IMR-90 (cell line): ENCODE measurements at regions not wholly inside any gene's neighbourhood (a gene's known extent, or its start where the extent isn't known, plus 50 kb on each side); places are given as distances from the start of the nearest gene placed in this dataset.

Experiments
- ATAC-seq: fragments of 200-7000 bp; cut with Tn5 transposase; 2 replicates; pipeline ENCODE4 v1.9.1; 2020; ENCODE audit warnings: low read depth, mild to moderate bottlenecking, moderate library complexity
- BruUV-seq: library from RNA; stranded (reverse); fragments of 400-500 nt; replicated peaks from 2 replicates; lab custom pipeline; 2021; lab: Mats Ljungman, UMichigan
- CTCF ChIA-PET: fragments of 300-600 bp; formaldehyde crosslinking; extraction: SDS; loops from one replicate; lab custom pipeline; 2021; ENCODE audit warnings: antibody characterized with exemption; lab: Yijun Ruan, JAX
- POLR2A ChIA-PET: fragments of 300-600 bp; sonication (Branson Sonifier 250); formaldehyde crosslinking; loops from one replicate; lab custom pipeline; 2022; ENCODE audit warnings: antibody characterized with exemption; ENCODE audit not compliant: unreplicated experiment; lab: Charles Lee
- DNase-seq: peaks from one replicate; pipeline ENCODE4 v3.0.0; 2013
- H2AFZ ChIP-seq: replicated peaks from 2 replicates; pipeline ENCODE3; 2013; ENCODE audit warnings: low read length, mild to moderate bottlenecking; ENCODE audit not compliant: poor library complexity
- H2AK5ac ChIP-seq: 2 replicates; pipeline ENCODE4 v1.6.1; 2013; ENCODE audit warnings: low read depth, low read length, inconsistent platforms
- H2AK9ac ChIP-seq: replicated peaks from 2 replicates; pipeline ENCODE3; 2013; ENCODE audit warnings: mild to moderate bottlenecking, low read depth, low read length, moderate library complexity; ENCODE audit not compliant: poor library complexity
- H2BK120ac ChIP-seq: 2 replicates; pipeline ENCODE4 v1.6.1; 2013; ENCODE audit warnings: low read depth, low read length, inconsistent platforms
- H2BK15ac ChIP-seq: 3 replicates; pipeline ENCODE4 v1.6.1; 2013; ENCODE audit warnings: low read depth, low read length, inconsistent platforms
- H2BK20ac ChIP-seq: 2 replicates; pipeline ENCODE4 v1.6.1; 2013; ENCODE audit warnings: low read depth, mild to moderate bottlenecking, inconsistent platforms, low read length, moderate library complexity
- H2BK5ac ChIP-seq: 2 replicates; pipeline ENCODE4 v1.6.1; 2013; ENCODE audit warnings: mild to moderate bottlenecking, low read depth, low read length, inconsistent platforms; ENCODE audit not compliant: poor library complexity, severe bottlenecking
- H3K14ac ChIP-seq: replicated peaks from 2 replicates; pipeline ENCODE4 v1.6.1; 2013; ENCODE audit warnings: low read depth, low read length, inconsistent platforms
- H3K18ac ChIP-seq: 2 replicates; pipeline ENCODE4 v1.6.1; 2013; ENCODE audit warnings: low read depth, low read length, control low read depth
- H3K23ac ChIP-seq: 2 replicates; pipeline ENCODE4 v1.6.1; 2013; ENCODE audit warnings: low read depth, low read length, inconsistent platforms
- H3K27ac ChIP-seq: 2 replicates; pipeline ENCODE4 v1.5.1; 2013; ENCODE audit warnings: mild to moderate bottlenecking, control low read depth, low read length; ENCODE audit not compliant: insufficient read depth
- H3K27me3 ChIP-seq: 2 replicates; pipeline ENCODE4 v1.6.1; 2013; ENCODE audit warnings: low read length; ENCODE audit not compliant: control insufficient read depth, insufficient read depth
- H3K36me3 ChIP-seq: 2 replicates; pipeline ENCODE4 v1.6.1; 2013; ENCODE audit warnings: low read length, mixed read lengths; ENCODE audit not compliant: control insufficient read depth, insufficient read depth
- H3K4ac ChIP-seq: 2 replicates; pipeline ENCODE4 v1.6.1; 2013; ENCODE audit warnings: low read depth, low read length, inconsistent platforms
- H3K4me1 ChIP-seq: 2 replicates; pipeline ENCODE4 v1.6.1; 2013; ENCODE audit warnings: low read length, mixed read lengths; ENCODE audit not compliant: control insufficient read depth, insufficient read depth
- H3K4me2 ChIP-seq: 2 replicates; pipeline ENCODE4 v1.6.1; 2013; ENCODE audit warnings: low read depth, mild to moderate bottlenecking, control low read depth, low read length, moderate library complexity
- H3K4me3 ChIP-seq: 2 replicates; pipeline ENCODE4 v1.5.1; 2013; ENCODE audit warnings: low read depth, mild to moderate bottlenecking, control low read depth, low read length, moderate library complexity; ENCODE audit not compliant: insufficient read depth
- H3K56ac ChIP-seq: 2 replicates; pipeline ENCODE4 v1.6.1; 2013; ENCODE audit warnings: low read length, inconsistent platforms; ENCODE audit not compliant: insufficient read depth; ENCODE audit errors: extremely low read depth
- H3K79me1 ChIP-seq, 2 experiments: 2 replicates each; pipeline ENCODE4 v1.6.1; 2013; ENCODE audit warnings: low read length in 2 of 2, inconsistent platforms in 1 of 2, low read depth in 1 of 2
- H3K9ac ChIP-seq: 2 replicates; pipeline ENCODE4 v1.6.1; 2013; ENCODE audit warnings: low read depth, low read length, control low read depth
- H3K9me1 ChIP-seq: 2 replicates; pipeline ENCODE4 v1.6.1; 2013; ENCODE audit warnings: low read length, inconsistent platforms; ENCODE audit not compliant: insufficient read depth
- H3K9me3 ChIP-seq: 2 replicates; pipeline ENCODE4 v1.6.1; 2013; ENCODE audit warnings: low read length; ENCODE audit not compliant: control insufficient read depth, insufficient read depth
- H4K20me1 ChIP-seq: 2 replicates; pipeline ENCODE4 v1.6.1; 2013; ENCODE audit warnings: low read length, inconsistent platforms; ENCODE audit not compliant: insufficient read depth
- H4K5ac ChIP-seq: 2 replicates; pipeline ENCODE4 v1.6.1; 2013; ENCODE audit warnings: mild to moderate bottlenecking, low read depth, low read length, control low read depth
- H4K8ac ChIP-seq, 2 experiments: 2 replicates each; pipeline ENCODE4 v1.6.1; 2013; ENCODE audit warnings: low read depth in 2 of 2, low read length in 2 of 2, control low read depth in 1 of 2, inconsistent platforms in 1 of 2
- H4K91ac ChIP-seq: 2 replicates; pipeline ENCODE4 v1.6.1; 2013; ENCODE audit warnings: low read depth, low read length, inconsistent platforms; ENCODE audit not compliant: insufficient read depth
- CHD1 ChIP-seq: IDR thresholded peaks from 2 replicates; pipeline ENCODE4 v1.6.1; 2012; ENCODE audit warnings: low read depth, low read length, improper control_type of control experiment
- FOS ChIP-seq: fragments of 150-350 bp; IDR thresholded peaks from 2 replicates; pipeline ENCODE4 v1.6.1; 2016; ENCODE audit warnings: low read depth, low read length
- POLR2A ChIP-seq: IDR thresholded peaks from 2 replicates; pipeline ENCODE4 v1.6.1; 2012; ENCODE audit warnings: mild to moderate bottlenecking, low read depth, low read length
- SMC3 ChIP-seq: fragments of 150-350 bp; IDR thresholded peaks from 2 replicates; pipeline ENCODE4 v1.6.1; 2016; ENCODE audit warnings: low read depth, mild to moderate bottlenecking, antibody characterized with exemption, low read length, moderate library complexity
- WGBS, 2 experiments: methylation state at CpG; one replicate each; pipeline versions ENCODE4 v1.1.5 to v1.1.7; 2013; ENCODE audit warnings: missing lambda C conversion rate in 2 of 2; ENCODE audit not compliant: insufficient read length in 1 of 2; ENCODE audit errors: extremely low coverage in 2 of 2; 5-methylcytosine and 5-hydroxymethylcytosine counted together
- dilution Hi-C: fragments of 300-500 bp; cut with HindIII; formaldehyde crosslinking; loops from one replicate; pipeline ENCODE4 v1.14.3; 2018; ENCODE audit warnings: low sequenced_read_pairs; ENCODE audit not compliant: unreplicated experiment
- in situ Hi-C: fragments of 300-500 bp; cut with MboI; formaldehyde crosslinking; loops from 3 replicates; pipeline ENCODE4 v1.14.3; 2019; ENCODE audit warnings: low sequenced_read_pairs, inconsistent platforms, mixed read lengths
- intact Hi-C: fragments of 100-400 bp; cut with micrococcal nuclease; formaldehyde crosslinking; loops from 2 replicates; pipeline ENCODE4 v1.10.0; 2022
- TF ChIP-seq, protein P1 (sequence below): conservative IDR thresholded peaks from 2 replicates; pipeline ENCODE4 v1.5.1; 2012; ENCODE audit warnings: mild to moderate bottlenecking, low read depth, low read length, improper control_type of control experiment

DNA sequence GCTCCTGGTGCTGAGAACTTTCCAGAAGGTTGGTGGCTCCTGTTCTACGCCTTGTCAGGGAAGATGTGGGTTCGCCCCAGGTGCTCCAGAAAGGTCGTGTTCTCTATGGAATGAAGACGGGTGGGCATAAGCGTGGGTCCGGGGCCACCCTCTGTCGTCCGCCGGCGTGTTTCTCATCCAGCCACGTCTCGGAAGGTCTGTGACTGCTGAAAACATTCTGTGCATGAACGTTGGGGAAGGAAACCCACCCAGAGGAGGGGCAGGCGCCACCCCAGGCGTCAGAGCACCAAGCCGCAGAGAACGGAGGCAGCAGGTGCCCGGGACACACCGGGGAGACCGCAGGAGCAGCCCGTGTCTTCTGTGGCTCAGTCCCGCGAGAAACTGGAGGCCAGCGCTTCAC is 118.2 kb downstream of the RTP5 start:
- DNase-seq (no peak), ATAC-seq (no peak)
- in situ Hi-C loops (no loop called here), dilution Hi-C loops (no loop called here), intact Hi-C loops (no loop called here)
- Histone ChIP-seq H2BK20ac (no peak overlapping the region), H2AFZ (no peak overlapping the region), H3K27ac (no peak overlapping the region), H3K4me2 (no peak overlapping the region), H2BK5ac (no peak overlapping the region), H4K5ac (no peak overlapping the region), H2BK120ac (no peak overlapping the region), H3K14ac (no peak overlapping the region), H3K9me3 (peaks cover 14% of the 10 kb centered on the region), H3K27me3 (peaks cover 6% of the 10 kb centered on the region; the same call in 1 of the 2 replicates), H2AK9ac (no peak overlapping the region), H4K91ac (no peak overlapping the region), H3K79me1 (no peaks in the 10 kb centered on the region), H3K4ac (no peak overlapping the region), H3K36me3 (no peaks in the 10 kb centered on the region), H3K9me1 (no peaks in the 10 kb centered on the region), H3K23ac (no peak overlapping the region), H3K56ac (no peak overlapping the region), H3K4me3 (no peak overlapping the region), H3K18ac (no peak overlapping the region), H2AK5ac (no peak overlapping the region), H2BK15ac (no peak overlapping the region), H4K8ac (no peak overlapping the region), H3K4me1 (no peaks in the 10 kb centered on the region), H3K9ac (no peak overlapping the region), H4K20me1 (no peaks in the 10 kb centered on the region)
- TF ChIP-seq CHD1 (no peak), SMC3 (no peak), POLR2A (no peak), FOS (no peak)
- TF ChIP-seq, protein P1, sequence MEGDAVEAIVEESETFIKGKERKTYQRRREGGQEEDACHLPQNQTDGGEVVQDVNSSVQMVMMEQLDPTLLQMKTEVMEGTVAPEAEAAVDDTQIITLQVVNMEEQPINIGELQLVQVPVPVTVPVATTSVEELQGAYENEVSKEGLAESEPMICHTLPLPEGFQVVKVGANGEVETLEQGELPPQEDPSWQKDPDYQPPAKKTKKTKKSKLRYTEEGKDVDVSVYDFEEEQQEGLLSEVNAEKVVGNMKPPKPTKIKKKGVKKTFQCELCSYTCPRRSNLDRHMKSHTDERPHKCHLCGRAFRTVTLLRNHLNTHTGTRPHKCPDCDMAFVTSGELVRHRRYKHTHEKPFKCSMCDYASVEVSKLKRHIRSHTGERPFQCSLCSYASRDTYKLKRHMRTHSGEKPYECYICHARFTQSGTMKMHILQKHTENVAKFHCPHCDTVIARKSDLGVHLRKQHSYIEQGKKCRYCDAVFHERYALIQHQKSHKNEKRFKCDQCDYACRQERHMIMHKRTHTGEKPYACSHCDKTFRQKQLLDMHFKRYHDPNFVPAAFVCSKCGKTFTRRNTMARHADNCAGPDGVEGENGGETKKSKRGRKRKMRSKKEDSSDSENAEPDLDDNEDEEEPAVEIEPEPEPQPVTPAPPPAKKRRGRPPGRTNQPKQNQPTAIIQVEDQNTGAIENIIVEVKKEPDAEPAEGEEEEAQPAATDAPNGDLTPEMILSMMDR: no peak
- ChIA-PET POLR2A (no interaction called here), CTCF (no interaction called here)
- 84% methylated on average over 20 of the region's 24 CpGs; no CpG with 5 or more reads in 1 of the 2 experiments for WGBS, 2 experiments
- BruUV-seq: no TSS peak
